ENCODE measurements at regions not wholly inside any gene's neighbourhood (a gene's known extent, or its start where the extent isn't known, plus 50 kb on each side); places are given as distances from the start of the nearest gene placed in this dataset.

GRCh38 chr7:32152576-32152975 lies 82.4 kb upstream of the PDE1C start:
- Histone ChIP-seq H3K4me3 (ENCODE audit: low read length) (no peak overlapping the region), H3K9me3 (ENCODE audit: control insufficient read depth, low read depth, low read length) (no peaks in the 10 kb centered on the region), H3K4me1 (ENCODE audit: control insufficient read depth, low read depth, low read length) (peaks cover 6% of the 10 kb centered on the region), H3K9ac (ENCODE audit: low read length) (no peak overlapping the region), H3K27me3 (ENCODE audit: control insufficient read depth, insufficient read depth, low read length) (no peaks in the 10 kb centered on the region), H3K36me3 (ENCODE audit: control insufficient read depth, low read depth, low read length) (no peaks in the 10 kb centered on the region), H3K27ac (ENCODE audit: low read length) (no peak overlapping the region)

- Histone ChIP-seq H3K9me3 (ENCODE audit: control insufficient read depth, low read depth, low read length) (no peaks in the 10 kb centered on the region), H3K36me3 (ENCODE audit: control insufficient read depth, low read depth, low read length) (no peaks in the 10 kb centered on the region), H3K4me3 (ENCODE audit: low read length) (no peak overlapping the region), H3K27ac (ENCODE audit: low read length) (no peak overlapping the region), H3K27me3 (ENCODE audit: control insufficient read depth, insufficient read depth, low read length) (no peaks in the 10 kb centered on the region), H3K4me1 (ENCODE audit: control insufficient read depth, low read depth, low read length) (peaks cover 6% of the 10 kb centered on the region), H3K9ac (ENCODE audit: low read length) (no peak overlapping the region)
Measured at GRCh38 chr7:32150589-32150988, 80.4 kb upstream of the PDE1C start.

- H3K27ac ChIP-seq (ENCODE audit: low read length) = no peak overlapping the region
- no peaks in the 10 kb centered on the region for H3K9me3 ChIP-seq (ENCODE audit: control insufficient read depth, low read depth, low read length)
- no peaks in the 10 kb centered on the region for H3K27me3 ChIP-seq (ENCODE audit: control insufficient read depth, insufficient read depth, low read length)
- peaks cover 6% of the 10 kb centered on the region for H3K4me1 ChIP-seq (ENCODE audit: control insufficient read depth, low read depth, low read length)
- no peak overlapping the region for H3K4me3 ChIP-seq (ENCODE audit: low read length)
- no peaks in the 10 kb centered on the region for H3K36me3 ChIP-seq (ENCODE audit: control insufficient read depth, low read depth, low read length)
- no peak overlapping the region for H3K9ac ChIP-seq (ENCODE audit: low read length)
Measured at GRCh38 chr7:32150039-32150438, 79.8 kb upstream of the PDE1C start.

- Histone ChIP-seq H3K9me3 (ENCODE audit: control insufficient read depth, low read depth, low read length) (no peaks in the 10 kb centered on the region), H3K36me3 (ENCODE audit: control insufficient read depth, low read depth, low read length) (no peaks in the 10 kb centered on the region), H3K4me1 (ENCODE audit: control insufficient read depth, low read depth, low read length) (peaks cover 6% of the 10 kb centered on the region), H3K9ac (ENCODE audit: low read length) (no peak overlapping the region), H3K27me3 (ENCODE audit: control insufficient read depth, insufficient read depth, low read length) (no peaks in the 10 kb centered on the region), H3K27ac (ENCODE audit: low read length) (no peak overlapping the region), H3K4me3 (ENCODE audit: low read length) (no peak overlapping the region)
Measured at GRCh38 chr7:32147546-32148268, 77.5 kb upstream of the PDE1C start.

- Histone ChIP-seq H3K9ac (ENCODE audit: low read length) (no peak overlapping the region), H3K4me3 (ENCODE audit: low read length) (no peak overlapping the region), H3K27me3 (ENCODE audit: control insufficient read depth, insufficient read depth, low read length) (no peaks in the 10 kb centered on the region), H3K9me3 (ENCODE audit: control insufficient read depth, low read depth, low read length) (no peaks in the 10 kb centered on the region), H3K4me1 (ENCODE audit: control insufficient read depth, low read depth, low read length) (peaks cover 6% of the 10 kb centered on the region), H3K27ac (ENCODE audit: low read length) (no peak overlapping the region), H3K36me3 (ENCODE audit: control insufficient read depth, low read depth, low read length) (no peaks in the 10 kb centered on the region)
Measured at GRCh38 chr7:32145911-32146310, 75.7 kb upstream of the PDE1C start.

GRCh38 chr7:32144676-32145075 lies 74.5 kb upstream of the PDE1C start:
- H3K27ac ChIP-seq (ENCODE audit: low read length) = no peak overlapping the region
- no peak overlapping the region for H3K9ac ChIP-seq (ENCODE audit: low read length)
- no peak overlapping the region for H3K4me3 ChIP-seq (ENCODE audit: low read length)
- no peaks in the 10 kb centered on the region for H3K27me3 ChIP-seq (ENCODE audit: control insufficient read depth, insufficient read depth, low read length)
- no peaks in the 10 kb centered on the region for H3K9me3 ChIP-seq (ENCODE audit: control insufficient read depth, low read depth, low read length)
- no peaks in the 10 kb centered on the region for H3K4me1 ChIP-seq (ENCODE audit: control insufficient read depth, low read depth, low read length)
- no peaks in the 10 kb centered on the region for H3K36me3 ChIP-seq (ENCODE audit: control insufficient read depth, low read depth, low read length)

- Histone ChIP-seq H3K9me3 (ENCODE audit: control insufficient read depth, low read depth, low read length) (no peaks in the 10 kb centered on the region), H3K36me3 (ENCODE audit: control insufficient read depth, low read depth, low read length) (no peaks in the 10 kb centered on the region), H3K9ac (ENCODE audit: low read length) (no peak overlapping the region), H3K4me3 (ENCODE audit: low read length) (no peak overlapping the region), H3K4me1 (ENCODE audit: control insufficient read depth, low read depth, low read length) (no peaks in the 10 kb centered on the region), H3K27me3 (ENCODE audit: control insufficient read depth, insufficient read depth, low read length) (no peaks in the 10 kb centered on the region), H3K27ac (ENCODE audit: low read length) (no peak overlapping the region)
Measured at GRCh38 chr7:32143301-32143700, 73.1 kb upstream of the PDE1C start.

GRCh38 chr7:32142649-32143048 lies 72.4 kb upstream of the PDE1C start:
- no peaks in the 10 kb centered on the region for H3K4me1 ChIP-seq (ENCODE audit: control insufficient read depth, low read depth, low read length)
- H3K36me3 ChIP-seq (ENCODE audit: control insufficient read depth, low read depth, low read length) = no peaks in the 10 kb centered on the region

GRCh38 chr7:32140210-32140939 lies 70.2 kb upstream of the PDE1C start:
- Histone ChIP-seq H3K27me3 (ENCODE audit: control insufficient read depth, insufficient read depth, low read length) (no peaks in the 10 kb centered on the region), H3K27ac (ENCODE audit: low read length) (no peak overlapping the region), H3K4me3 (ENCODE audit: low read length) (no peak overlapping the region), H3K9ac (ENCODE audit: low read length) (no peak overlapping the region), H3K4me1 (ENCODE audit: control insufficient read depth, low read depth, low read length) (no peaks in the 10 kb centered on the region), H3K9me3 (ENCODE audit: control insufficient read depth, low read depth, low read length) (no peaks in the 10 kb centered on the region), H3K36me3 (ENCODE audit: control insufficient read depth, low read depth, low read length) (no peaks in the 10 kb centered on the region)

More at GRCh38 chr7:32142649-32143048, 72.4 kb upstream of the PDE1C start:
- no peak overlapping the region for H3K9ac ChIP-seq (ENCODE audit: low read length)
- H3K27ac ChIP-seq (ENCODE audit: low read length) = no peak overlapping the region
- no peaks in the 10 kb centered on the region for H3K9me3 ChIP-seq (ENCODE audit: control insufficient read depth, low read depth, low read length)
- no peak overlapping the region for H3K4me3 ChIP-seq (ENCODE audit: low read length)
- no peaks in the 10 kb centered on the region for H3K27me3 ChIP-seq (ENCODE audit: control insufficient read depth, insufficient read depth, low read length)

GRCh38 chr7:32137059-32137458 lies 66.9 kb upstream of the PDE1C start:
- no peaks in the 10 kb centered on the region for H3K27me3 ChIP-seq (ENCODE audit: control insufficient read depth, insufficient read depth, low read length)

GRCh38 chr7:32131091-32131490 lies 60.9 kb upstream of the PDE1C start:
- Histone ChIP-seq H3K9me3 (ENCODE audit: control insufficient read depth, low read depth, low read length) (no peaks in the 10 kb centered on the region), H3K27ac (ENCODE audit: low read length) (no peak overlapping the region), H3K4me3 (ENCODE audit: low read length) (no peak overlapping the region), H3K36me3 (ENCODE audit: control insufficient read depth, low read depth, low read length) (no peaks in the 10 kb centered on the region), H3K27me3 (ENCODE audit: control insufficient read depth, insufficient read depth, low read length) (no peaks in the 10 kb centered on the region), H3K9ac (ENCODE audit: low read length) (no peak overlapping the region), H3K4me1 (ENCODE audit: control insufficient read depth, low read depth, low read length) (no peaks in the 10 kb centered on the region)

More at GRCh38 chr7:32137059-32137458, 66.9 kb upstream of the PDE1C start:
- Histone ChIP-seq H3K27ac (ENCODE audit: low read length) (no peak overlapping the region), H3K9ac (ENCODE audit: low read length) (no peak overlapping the region), H3K4me1 (ENCODE audit: control insufficient read depth, low read depth, low read length) (no peaks in the 10 kb centered on the region), H3K4me3 (ENCODE audit: low read length) (no peak overlapping the region), H3K9me3 (ENCODE audit: control insufficient read depth, low read depth, low read length) (no peaks in the 10 kb centered on the region), H3K36me3 (ENCODE audit: control insufficient read depth, low read depth, low read length) (no peaks in the 10 kb centered on the region)

- no peaks in the 10 kb centered on the region for H3K27me3 ChIP-seq (ENCODE audit: control insufficient read depth, insufficient read depth, low read length)
- no peaks in the 10 kb centered on the region for H3K36me3 ChIP-seq (ENCODE audit: control insufficient read depth, low read depth, low read length)
- no peak overlapping the region for H3K4me3 ChIP-seq (ENCODE audit: low read length)
- no peaks in the 10 kb centered on the region for H3K9me3 ChIP-seq (ENCODE audit: control insufficient read depth, low read depth, low read length)
- H3K9ac ChIP-seq (ENCODE audit: low read length) = no peak overlapping the region
- no peaks in the 10 kb centered on the region for H3K4me1 ChIP-seq (ENCODE audit: control insufficient read depth, low read depth, low read length)
- H3K27ac ChIP-seq (ENCODE audit: low read length) = no peak overlapping the region
Measured at GRCh38 chr7:32126843-32127242, 56.6 kb upstream of the PDE1C start.
